ENCODE measurements at regions not wholly inside any gene's neighbourhood (a gene's known extent, or its start where the extent isn't known, plus 50 kb on each side); places are given as distances from the start of the nearest gene placed in this dataset.

DNA sequence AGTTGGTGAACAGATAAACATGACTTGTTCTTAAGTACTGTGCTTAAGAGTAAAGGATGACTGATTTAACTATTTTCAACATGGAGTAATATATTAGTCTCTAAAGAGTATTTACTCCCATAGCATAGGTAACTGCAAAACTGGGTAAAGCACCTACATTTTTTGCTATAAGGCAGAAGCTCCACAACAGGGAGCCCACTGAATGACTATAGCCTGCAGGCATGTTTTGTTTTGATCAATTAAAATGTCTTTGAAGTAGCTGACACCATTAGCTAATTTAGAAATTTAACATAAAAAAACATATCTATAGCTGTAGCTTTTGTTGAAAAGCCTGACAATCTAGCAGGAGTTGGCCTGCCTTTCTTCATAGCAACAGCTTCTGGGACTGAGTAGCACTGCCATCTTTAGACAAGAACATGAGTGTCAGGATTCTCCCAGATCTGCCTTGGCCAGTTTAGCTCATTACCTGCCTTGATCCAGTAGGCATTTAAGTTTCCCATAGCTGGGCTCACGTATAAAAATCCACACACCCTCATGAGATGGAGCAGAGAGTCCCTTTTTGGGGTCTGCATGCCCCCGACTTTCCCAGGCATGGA lies 1935.1 kb upstream of the PIK3C3 start:
- Histone ChIP-seq H3K9me3 (no peaks in the 10 kb centered on the region), H3K4me1 (peaks cover 0 to 2% (median 0%) of the 10 kb centered on the region in 4 donors), H3K36me3 (no peaks in the 10 kb centered on the region), H3K27me3 (no peaks in the 10 kb centered on the region), H3K4me3 (no peak overlapping the region), H3K27ac (no peak overlapping the region)
- no peak for DNase-seq (ENCODE audit: low spot score in 2 of 2)
- 78 to 85% methylated on average over 2 of the region's 2 CpGs for WGBS, 2 donors
- TF ChIP-seq POLR2A (IDR thresholded peaks at IDR 0.05) (no peak), CTCF (IDR thresholded peaks at IDR 0.05) (no peak), EP300 (IDR thresholded peaks at IDR 0.05) (no peak)

DNA sequence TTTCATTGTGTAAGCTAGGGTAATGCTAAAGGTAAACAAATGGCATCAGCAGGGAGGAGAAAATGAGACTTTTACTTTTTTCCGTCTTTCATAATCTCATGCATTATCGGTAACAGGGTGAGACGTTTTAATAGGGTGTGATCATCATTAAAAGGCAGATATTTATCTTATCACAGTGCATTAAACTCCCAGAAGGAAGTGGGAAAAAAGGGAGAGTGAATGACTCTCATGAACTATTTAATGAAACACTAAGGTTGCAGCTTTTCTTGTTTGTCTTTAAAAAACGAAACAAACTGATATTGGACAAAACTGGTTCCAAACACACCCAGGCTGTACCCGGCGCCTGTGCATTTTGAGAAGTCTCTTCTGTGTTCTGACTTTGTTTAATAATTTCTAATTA lies 1936.8 kb upstream of the PIK3C3 start:
- TF ChIP-seq CTCF (IDR thresholded peaks at IDR 0.05) = no peak
- no peak for TF ChIP-seq POLR2A (IDR thresholded peaks at IDR 0.05)
- no peak for TF ChIP-seq EP300 (IDR thresholded peaks at IDR 0.05)
- 58 to 60% methylated on average over 6 of the region's 6 CpGs for WGBS, 2 donors

GRCh38 chr18:40017021-40017420 lies 1938.0 kb upstream of the PIK3C3 start:
- TF ChIP-seq CTCF (IDR thresholded peaks at IDR 0.05) (no peak), POLR2A (IDR thresholded peaks at IDR 0.05) (no peak), EP300 (IDR thresholded peaks at IDR 0.05) (no peak)
- Histone ChIP-seq H3K36me3 (no peaks in the 10 kb centered on the region), H3K27ac (no peak overlapping the region), H3K9me3 (no peaks in the 10 kb centered on the region), H3K4me3 (no peak overlapping the region), H3K27me3 (no peaks in the 10 kb centered on the region), H3K4me1 (peaks cover 0 to 6% (median 0%) of the 10 kb centered on the region in 4 donors)
- DNase-seq (ENCODE audit: low spot score in 2 of 2) = no peak
- 75 to 76% methylated on average over 6 of the region's 6 CpGs for WGBS, 2 donors

More for the DNA sequence above, 1936.8 kb upstream of the PIK3C3 start:
- no peak for DNase-seq (ENCODE audit: low spot score in 2 of 2)
- Histone ChIP-seq H3K4me1 (peaks cover 0 to 2% (median 0%) of the 10 kb centered on the region in 4 donors), H3K9me3 (no peaks in the 10 kb centered on the region), H3K27me3 (no peaks in the 10 kb centered on the region), H3K36me3 (no peaks in the 10 kb centered on the region), H3K4me3 (no peak overlapping the region), H3K27ac (no peak overlapping the region)

DNA sequence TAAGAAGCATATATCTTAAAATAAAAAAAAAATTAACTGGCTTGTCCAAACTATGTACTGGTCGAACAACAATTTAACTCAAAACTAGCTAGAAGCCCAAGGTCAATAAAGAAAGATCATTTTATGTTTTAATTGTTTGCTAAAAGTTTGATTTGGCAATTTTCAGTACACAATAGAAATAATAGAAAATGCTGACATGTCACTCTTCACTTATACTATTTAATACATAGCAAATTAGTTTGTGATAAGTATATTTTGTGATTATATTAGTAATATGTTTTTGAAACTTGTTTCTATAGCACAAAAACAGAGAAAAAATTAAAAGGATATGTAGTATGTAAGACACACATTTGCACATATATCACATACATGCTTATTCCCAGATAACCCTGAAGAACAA lies 1938.6 kb upstream of the PIK3C3 start:
- H3K4me1 ChIP-seq = peaks cover 0 to 6% (median 0%) of the 10 kb centered on the region in 4 donors
- no peak for DNase-seq (ENCODE audit: low spot score in 2 of 2)
- no peaks in the 10 kb centered on the region for H3K36me3 ChIP-seq
- H3K27ac ChIP-seq = no peak overlapping the region
- no peak overlapping the region for H3K4me3 ChIP-seq
- no peaks in the 10 kb centered on the region for H3K9me3 ChIP-seq
- no peak for TF ChIP-seq POLR2A (IDR thresholded peaks at IDR 0.05)
- no peak for TF ChIP-seq CTCF (IDR thresholded peaks at IDR 0.05)
- no peak for TF ChIP-seq EP300 (IDR thresholded peaks at IDR 0.05)
- 69 to 76% methylated on average over 1 of the region's 1 CpG for WGBS, 2 donors
- no peaks in the 10 kb centered on the region for H3K27me3 ChIP-seq

DNA sequence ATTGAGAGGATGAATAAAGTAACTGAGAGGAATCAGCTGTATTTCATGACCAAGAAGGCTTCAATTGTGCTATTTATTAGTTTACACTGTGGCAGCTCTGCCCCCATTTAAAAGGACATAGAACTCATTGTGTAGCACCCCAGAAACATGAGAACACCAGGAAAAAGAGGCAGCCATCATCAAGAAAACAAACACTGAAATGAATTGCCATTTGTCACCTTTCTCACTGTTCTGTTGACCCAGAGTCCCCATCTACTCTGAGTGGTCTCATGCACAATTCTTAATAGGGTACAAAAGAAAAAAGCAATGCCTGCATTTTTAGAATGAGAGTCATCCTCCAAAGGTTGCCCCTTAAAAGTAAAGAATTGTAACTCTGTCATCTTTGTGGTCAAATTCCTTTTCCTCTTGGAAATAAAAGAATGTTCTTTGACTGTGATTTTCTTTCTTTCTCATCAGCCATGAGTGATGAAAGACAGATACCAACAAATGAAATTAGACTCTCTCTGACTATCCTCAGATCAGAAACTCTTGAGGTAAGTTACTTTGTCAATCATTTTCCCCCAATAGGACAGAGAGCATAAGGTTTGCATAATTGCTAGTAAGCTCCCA lies 1941.9 kb upstream of the PIK3C3 start:
- Histone ChIP-seq H3K27ac (no peak overlapping the region), H3K36me3 (no peaks in the 10 kb centered on the region), H3K9me3 (no peaks in the 10 kb centered on the region), H3K4me3 (no peak overlapping the region), H3K27me3 (no peaks in the 10 kb centered on the region), H3K4me1 (peaks cover 0 to 6% (median 0%) of the 10 kb centered on the region in 4 donors)
- no peak for TF ChIP-seq CTCF (IDR thresholded peaks at IDR 0.05)
- TF ChIP-seq POLR2A (IDR thresholded peaks at IDR 0.05) = no peak
- no peak for TF ChIP-seq EP300 (IDR thresholded peaks at IDR 0.05)
- DNase-seq (ENCODE audit: low spot score in 2 of 2) = no peak
